Activated CD8-positive, alpha-beta T cell treated with anti-CD3 and anti-CD28 coated beads for 36 hours (primary cell): ENCODE measurements at regions not wholly inside any gene's neighbourhood (a gene's known extent, or its start where the extent isn't known, plus 50 kb on each side); places are given as distances from the start of the nearest gene placed in this dataset.

Experiments
- ATAC-seq: fragments of 200-7000 bp; cut with Tn5 transposase; one replicate; pipeline ENCODE4 v1.10.0; 2021; ENCODE audit warnings: mild to moderate bottlenecking, moderate library complexity
- CTCF ChIA-PET: fragments of 350-600 bp; sonication (Branson Sonifier 250); formaldehyde crosslinking; loops from one replicate; lab custom pipeline; 2021; ENCODE audit warnings: antibody characterized with exemption; lab: Charles Lee
- POLR2A ChIA-PET: fragments of 350-600 bp; sonication (Branson Sonifier 250); formaldehyde crosslinking; loops from one replicate; lab custom pipeline; 2021; ENCODE audit warnings: antibody characterized with exemption; lab: Charles Lee
- DNase-seq: peaks from one replicate; pipeline ENCODE4 v3.0.0-alpha.2; 2020
- H3K27ac Mint-ChIP-seq: one replicate; pipeline ENCODE4 v1.8.0; 2021; ENCODE audit warnings: mild to moderate bottlenecking, mixed read lengths
- H3K27me3 Mint-ChIP-seq: one replicate; pipeline ENCODE4 v1.8.0; 2021; ENCODE audit warnings: mixed read lengths
- H3K36me3 Mint-ChIP-seq: one replicate; pipeline ENCODE4 v1.8.0; 2021; ENCODE audit warnings: low read depth, mixed read lengths
- H3K4me1 Mint-ChIP-seq: one replicate; pipeline ENCODE4 v1.8.0; 2021; ENCODE audit warnings: low read depth, mixed read lengths
- H3K4me3 Mint-ChIP-seq: one replicate; pipeline ENCODE4 v1.8.0; 2021; ENCODE audit warnings: mild to moderate bottlenecking, moderate library complexity, mixed read lengths
- H3K9me3 Mint-ChIP-seq: one replicate; pipeline ENCODE4 v1.8.0; 2021; ENCODE audit warnings: mixed read lengths
- CTCF ChIP-seq: fragments of 200-600 bp; IDR thresholded peaks from one replicate; pipeline ENCODE4 v1.8.0; 2022; ENCODE audit warnings: antibody characterized with exemption, mild to moderate bottlenecking
- intact Hi-C: fragments of 100-400 bp; cut with micrococcal nuclease; formaldehyde crosslinking; loops from one replicate; pipeline ENCODE4 v1.10.0; 2022

GRCh38 chr18:22840606-22841144, 92.5 kb upstream of the RBBP8 start:
- Mint-ChIP-seq H3K4me3 (no peak overlapping the region), H3K27me3 (peaks cover under 1% of the 10 kb centered on the region), H3K9me3 (no peaks in the 10 kb centered on the region), H3K27ac (no peak overlapping the region), H3K36me3 (no peaks in the 10 kb centered on the region), H3K4me1 (no peaks in the 10 kb centered on the region)
- DNase-seq, result no peak
- TF ChIP-seq CTCF, result no peak
- CTCF ChIA-PET, result no interaction called here
- intact Hi-C loops, result no loop called here
- ATAC-seq, result no peak
- POLR2A ChIA-PET, result interaction anchor here (1.3 kb wide), 1 partner anchor 83 kb away, joined by 4 read pairs; no protein-coding TSS in a partner anchor

- no peaks in the 10 kb centered on the region for H3K36me3 Mint-ChIP-seq
- CTCF ChIA-PET, result no interaction called here
- POLR2A ChIA-PET, result interaction anchor here (0.6 to 1.3 kb wide), 2 partner anchors 36 to 82 kb away, joined by 3 to 4 read pairs; no protein-coding TSS in a partner anchor
Observed at GRCh38 chr18:22841840-22842239, 91.3 kb upstream of the RBBP8 start.

GRCh38 chr18:22844190-22844589, 88.9 kb upstream of the RBBP8 start:
- no peaks in the 10 kb centered on the region for H3K4me1 Mint-ChIP-seq
- no peaks in the 10 kb centered on the region for H3K27me3 Mint-ChIP-seq
- ATAC-seq (no peak), DNase-seq (no peak)
- H3K9me3 Mint-ChIP-seq, result no peaks in the 10 kb centered on the region
- ChIA-PET CTCF (no interaction called here), POLR2A (no interaction called here)
- no peak overlapping the region for H3K4me3 Mint-ChIP-seq
- H3K27ac Mint-ChIP-seq, result no peak overlapping the region
- no peaks in the 10 kb centered on the region for H3K36me3 Mint-ChIP-seq
- intact Hi-C loops, result no loop called here
- no peak for TF ChIP-seq CTCF

More at GRCh38 chr18:22841840-22842239, 91.3 kb upstream of the RBBP8 start:
- H3K27me3 Mint-ChIP-seq, result no peaks in the 10 kb centered on the region
- TF ChIP-seq CTCF, result no peak
- DNase-seq (no peak), ATAC-seq (no peak)
- no peaks in the 10 kb centered on the region for H3K9me3 Mint-ChIP-seq
- H3K27ac Mint-ChIP-seq, result no peak overlapping the region
- no peaks in the 10 kb centered on the region for H3K4me1 Mint-ChIP-seq
- intact Hi-C loops, result no loop called here
- H3K4me3 Mint-ChIP-seq, result no peak overlapping the region

- ChIA-PET CTCF (no interaction called here), POLR2A (no interaction called here)
- no peaks in the 10 kb centered on the region for H3K9me3 Mint-ChIP-seq
- ATAC-seq, result no peak
- no peaks in the 10 kb centered on the region for H3K27me3 Mint-ChIP-seq
- no peaks in the 10 kb centered on the region for H3K4me1 Mint-ChIP-seq
- DNase-seq, result no peak
- intact Hi-C loops, result no loop called here
- no peak for TF ChIP-seq CTCF
- H3K36me3 Mint-ChIP-seq, result no peaks in the 10 kb centered on the region
- H3K4me3 Mint-ChIP-seq, result no peak overlapping the region
- H3K27ac Mint-ChIP-seq, result no peak overlapping the region
Observed at GRCh38 chr18:22844628-22845027, 88.5 kb upstream of the RBBP8 start.

GRCh38 chr18:22846088-22846683, 86.9 kb upstream of the RBBP8 start:
- no peak overlapping the region for H3K27ac Mint-ChIP-seq
- ChIA-PET POLR2A (no interaction called here), CTCF (interaction anchor here (0.7 kb wide), 1 partner anchor 46 kb away, joined by 3 read pairs; no protein-coding TSS in a partner anchor)
- H3K9me3 Mint-ChIP-seq, result no peaks in the 10 kb centered on the region
- H3K4me3 Mint-ChIP-seq, result no peak overlapping the region
- no peaks in the 10 kb centered on the region for H3K4me1 Mint-ChIP-seq
- H3K36me3 Mint-ChIP-seq, result no peaks in the 10 kb centered on the region
- H3K27me3 Mint-ChIP-seq, result no peaks in the 10 kb centered on the region
- no peak for ATAC-seq
- TF ChIP-seq CTCF, result peak; percentile 28
- DNase-seq, result no peak
- intact Hi-C loops, result no loop called here
